SK-N-SH (cell line): ENCODE measurements at regions not wholly inside any gene's neighbourhood (a gene's known extent, or its start where the extent isn't known, plus 50 kb on each side); places are given as distances from the start of the nearest gene placed in this dataset.

Experiments
- CTCF ChIA-PET: fragments of 300-600, 350-600 bp; formaldehyde crosslinking; extraction: SDS; loops from one replicate; lab custom pipeline; 2021; lab: Yijun Ruan, JAX
- POLR2A ChIA-PET: fragments of 350-600 bp; sonication (Branson Sonifier 250); formaldehyde crosslinking; extraction: SDS; loops from one replicate; lab custom pipeline; 2020; ENCODE audit warnings: antibody characterized with exemption, inconsistent platforms; lab: Yijun Ruan, JAX
- DNase-seq: peaks from one replicate; pipeline ENCODE4 v3.0.0; 2012
- H2AFZ ChIP-seq: fragments of 200-600 bp; sonication (generic); 2 replicates; pipeline ENCODE4 v1.8.1; 2016; ENCODE audit warnings: antibody characterized with exemption, mild to moderate bottlenecking, low read depth
- H3F3A ChIP-seq: fragments of 200-600 bp; sonication (generic); replicated peaks from 2 replicates; pipeline ENCODE3; 2016; ENCODE audit warnings: antibody characterized with exemption, mild to moderate bottlenecking; ENCODE audit not compliant: insufficient read depth
- H3K27ac ChIP-seq, 2 experiments: fragments of 200-500 bp in 1 of 2; fragments of 200-600 bp in 1 of 2; sonication (Bioruptor generic) in 1 of 2; sonication (generic), shearing (Covaris generic) in 1 of 2; 2 replicates each; pipeline versions ENCODE4 v1.5.1 to v1.6.1; 2014 to 2016; ENCODE audit warnings: low read depth in 2 of 2, inconsistent platforms in 1 of 2, low read length in 1 of 2, mild to moderate bottlenecking in 1 of 2, mixed read lengths in 1 of 2
- H3K27me3 ChIP-seq: fragments of 200-600 bp; sonication (generic), shearing (Covaris generic); 2 replicates; pipeline ENCODE4 v1.6.1; 2016; ENCODE audit warnings: mixed run types; ENCODE audit not compliant: insufficient read depth
- H3K36me3 ChIP-seq, 2 experiments: fragments of 200-500 bp in 1 of 2; fragments of 200-600 bp in 1 of 2; sonication (Bioruptor generic) in 1 of 2; sonication (generic) in 1 of 2; replicated peaks in 1 of 2; 2 replicates each; pipeline versions ENCODE3 to v1.5.1; 2014 to 2016; ENCODE audit warnings: low read length in 1 of 2, mild to moderate bottlenecking in 1 of 2; ENCODE audit not compliant: insufficient read depth in 2 of 2, control insufficient read depth in 1 of 2
- H3K4me1 ChIP-seq, 2 experiments: fragments of 200-500 bp in 1 of 2; fragments of 200-600 bp in 1 of 2; sonication (Bioruptor generic) in 1 of 2; sonication (generic), shearing (Covaris generic) in 1 of 2; 2 replicates each; pipeline versions ENCODE4 v1.5.1 to v1.6.1; 2014 to 2016; ENCODE audit warnings: low read depth in 1 of 2, low read length in 1 of 2, mixed run types in 1 of 2; ENCODE audit not compliant: insufficient read depth in 2 of 2, control insufficient read depth in 1 of 2
- H3K4me2 ChIP-seq: fragments of 200-600 bp; sonication (generic), shearing (Covaris generic); 2 replicates; pipeline ENCODE4 v1.6.1; 2017; ENCODE audit warnings: mixed run types
- H3K4me3 ChIP-seq, 2 experiments: fragments of 200-500 bp in 1 of 2; fragments of 200-600 bp in 1 of 2; sonication (Bioruptor generic) in 1 of 2; sonication (generic), shearing (Covaris generic) in 1 of 2; 2 replicates each; pipeline versions ENCODE4 v1.5.1 to v1.8.1; 2014 to 2016; ENCODE audit warnings: low read depth in 2 of 2, inconsistent platforms in 1 of 2, low read length in 1 of 2, mild to moderate bottlenecking in 1 of 2, mixed read lengths in 1 of 2, moderate library complexity in 1 of 2
- H3K79me2 ChIP-seq: fragments of 200-600 bp; sonication (generic); 2 replicates; pipeline ENCODE4 v1.8.1; 2017; ENCODE audit warnings: mild to moderate bottlenecking; ENCODE audit not compliant: insufficient read depth
- H3K9ac ChIP-seq: fragments of 200-600 bp; sonication (generic); 2 replicates; pipeline ENCODE4 v1.6.1; 2017; ENCODE audit warnings: mixed run types
- H3K9me2 ChIP-seq: fragments of 200-600 bp; sonication (generic); 2 replicates; pipeline ENCODE4 v1.6.1; 2017; ENCODE audit warnings: mixed run types
- H3K9me3 ChIP-seq: fragments of 200-600 bp; sonication (generic); 2 replicates; pipeline ENCODE4 v1.6.1; 2017; ENCODE audit warnings: mixed run types, mild to moderate bottlenecking, moderate library complexity
- H4K20me1 ChIP-seq: fragments of 200-600 bp; sonication (generic); 2 replicates; pipeline ENCODE4 v1.6.1; 2017; ENCODE audit warnings: mild to moderate bottlenecking, mixed run types; ENCODE audit not compliant: insufficient read depth
- CHD2 ChIP-seq: fragments of 150-350 bp; IDR thresholded peaks from 2 replicates; pipeline ENCODE4 v1.6.1; 2018; ENCODE audit warnings: low read length; ENCODE audit not compliant: partially characterized antibody
- EP300 ChIP-seq, 2 experiments: IDR thresholded peaks; 2 replicates each; pipeline versions ENCODE4 v1.4.0 to v1.6.1; 2012; ENCODE audit warnings: borderline replicate concordance in 1 of 2, low read depth in 1 of 2, low read length in 1 of 2
- EZH2phosphoT487 ChIP-seq: fragments of 200-600 bp; sonication (generic); IDR thresholded peaks from 2 replicates; pipeline ENCODE4 v1.6.1; 2017; ENCODE audit warnings: low read depth, mixed run types, mild to moderate bottlenecking, antibody characterized with exemption, moderate library complexity, borderline replicate concordance
- FOXJ3 ChIP-seq: sonication (generic); formaldehyde crosslinking; IDR thresholded peaks from 2 replicates; pipeline ENCODE4 v1.5.1; 2020; ENCODE audit warnings: mild to moderate bottlenecking, missing genetic modification reagents
- FOXM1 ChIP-seq: IDR thresholded peaks from 2 replicates; pipeline ENCODE4 v1.4.0; 2012; ENCODE audit warnings: low read depth, mild to moderate bottlenecking
- GATA2 ChIP-seq: sonication (generic); formaldehyde crosslinking; IDR thresholded peaks from 2 replicates; pipeline ENCODE4 v1.5.0; 2020; ENCODE audit warnings: mild to moderate bottlenecking, missing genetic modification reagents
- JUND ChIP-seq: IDR thresholded peaks from 2 replicates; pipeline ENCODE4 v1.4.0; 2012
- MAX ChIP-seq: IDR thresholded peaks from 2 replicates; pipeline ENCODE4 v1.4.0; 2012; ENCODE audit warnings: low read depth
- NFIC ChIP-seq: IDR thresholded peaks from 2 replicates; pipeline ENCODE4 v1.4.0; 2012; ENCODE audit warnings: borderline replicate concordance
- RAD21 ChIP-seq: IDR thresholded peaks from 2 replicates; pipeline ENCODE4 v1.6.1; 2012; ENCODE audit warnings: mild to moderate bottlenecking, low read length
- SIN3A ChIP-seq: IDR thresholded peaks from 2 replicates; pipeline ENCODE4 v1.6.1; 2012; ENCODE audit warnings: low read depth, mild to moderate bottlenecking, low read length, moderate library complexity, borderline replicate concordance
- TAF1 ChIP-seq: IDR thresholded peaks from 2 replicates; pipeline ENCODE4 v1.6.1; 2012; ENCODE audit warnings: low read depth, mild to moderate bottlenecking, low read length, moderate library complexity, borderline replicate concordance
- TCF12 ChIP-seq: IDR thresholded peaks from 2 replicates; pipeline ENCODE4 v1.4.0; 2012
- TEAD4 ChIP-seq: IDR thresholded peaks from 2 replicates; pipeline ENCODE4 v1.4.0; 2012; ENCODE audit warnings: mild to moderate bottlenecking, borderline replicate concordance; ENCODE audit not compliant: insufficient read depth
- USF2 ChIP-seq: fragments of 150-350 bp; IDR thresholded peaks from 2 replicates; pipeline ENCODE4 v1.6.1; 2017; ENCODE audit warnings: antibody characterized with exemption, low read length, low read depth, borderline replicate concordance
- YY1 ChIP-seq: IDR thresholded peaks from 2 replicates; pipeline ENCODE4 v1.4.0; 2012; ENCODE audit warnings: low read depth, mild to moderate bottlenecking
- WGBS: methylation state at CpG from one replicate; pipeline ENCODE4 v1.1.6; 2017; ENCODE audit warnings: low lambda C conversion rate; 5-methylcytosine and 5-hydroxymethylcytosine counted together

- ChIA-PET CTCF (no interaction called here), POLR2A (no interaction called here)
- 4% methylated on average over 8 of the region's 9 CpGs for WGBS
Measured at GRCh38 chr12:61879229-61879628, 381.0 kb upstream of the USP15 start.

GRCh38 chr12:61880186-61880585, 380.0 kb upstream of the USP15 start:
- ChIA-PET CTCF (no interaction called here), POLR2A (no interaction called here)
- no peak overlapping the region for H2AFZ ChIP-seq
- no peaks in the 10 kb centered on the region for H3K4me1 ChIP-seq
- no peaks in the 10 kb centered on the region for H3K36me3 ChIP-seq
- H3K4me2 ChIP-seq, result no peak overlapping the region
- no peak overlapping the region for H3K4me3 ChIP-seq
- no peak overlapping the region for H3K27ac ChIP-seq
- no peaks in the 10 kb centered on the region for H3F3A ChIP-seq
- 8% methylated on average over 4 of the region's 7 CpGs for WGBS
- H4K20me1 ChIP-seq, result no peaks in the 10 kb centered on the region
- TF ChIP-seq RAD21, result no peak
- no peak for TF ChIP-seq EZH2phosphoT487
- no peak for TF ChIP-seq CHD2
- no peak for TF ChIP-seq TEAD4
- TF ChIP-seq USF2, result no peak
- TF ChIP-seq FOXJ3 (CRISPR knock-in tag), result no peak
- TF ChIP-seq MAX, result no peak
- no peak for TF ChIP-seq YY1
- TF ChIP-seq TAF1, result no peak
- no peak for TF ChIP-seq NFIC
- no peak for TF ChIP-seq SIN3A
- TF ChIP-seq TCF12, result no peak
- TF ChIP-seq EP300 (IDR thresholded peaks at IDR 0.05; ENCODE audit: borderline replicate concordance in 1 of 2, low read depth in 1 of 2, low read length in 1 of 2), result no peak
- no peak overlapping the region for H3K9ac ChIP-seq
- H3K9me3 ChIP-seq, result no peaks in the 10 kb centered on the region
- H3K9me2 ChIP-seq, result no peaks in the 10 kb centered on the region
- H3K27me3 ChIP-seq, result no peaks in the 10 kb centered on the region
- no peak for DNase-seq
- no peaks in the 10 kb centered on the region for H3K79me2 ChIP-seq

More at GRCh38 chr12:61879229-61879628, 381.0 kb upstream of the USP15 start:
- Histone ChIP-seq H3K4me2 (no peak overlapping the region), H2AFZ (no peak overlapping the region), H3K79me2 (no peaks in the 10 kb centered on the region), H3K4me3 (no peak overlapping the region), H3K9ac (no peak overlapping the region), H4K20me1 (no peaks in the 10 kb centered on the region), H3K36me3 (no peaks in the 10 kb centered on the region), H3K9me3 (no peaks in the 10 kb centered on the region), H3F3A (no peaks in the 10 kb centered on the region), H3K27ac (no peak overlapping the region), H3K27me3 (no peaks in the 10 kb centered on the region), H3K9me2 (no peaks in the 10 kb centered on the region), H3K4me1 (no peaks in the 10 kb centered on the region)
- no peak for DNase-seq
- no peak for TF ChIP-seq TAF1
- no peak for TF ChIP-seq JUND
- no peak for TF ChIP-seq YY1
- no peak for TF ChIP-seq GATA2 (CRISPR knock-in tag)
- TF ChIP-seq RAD21, result no peak
- TF ChIP-seq FOXM1, result no peak
